Right renal pelvis (tissue), 4 donors: ENCODE measurements at regions not wholly inside any gene's neighbourhood (a gene's known extent, or its start where the extent isn't known, plus 50 kb on each side); places are given as distances from the start of the nearest gene placed in this dataset.
"Not testable (repeated sequence)": the region's sequence is repeated elsewhere in the genome, so short reads cannot be mapped to it uniquely, and the experiment has no call there.

Experiments
- DNase-seq, 4 donors: peaks; one replicate each; pipeline ENCODE4 v3.0.0-alpha.2; 2013; ENCODE audit warnings: low read depth in 4 of 4, low spot score in 3 of 4, missing footprints in 1 of 4

DNA sequence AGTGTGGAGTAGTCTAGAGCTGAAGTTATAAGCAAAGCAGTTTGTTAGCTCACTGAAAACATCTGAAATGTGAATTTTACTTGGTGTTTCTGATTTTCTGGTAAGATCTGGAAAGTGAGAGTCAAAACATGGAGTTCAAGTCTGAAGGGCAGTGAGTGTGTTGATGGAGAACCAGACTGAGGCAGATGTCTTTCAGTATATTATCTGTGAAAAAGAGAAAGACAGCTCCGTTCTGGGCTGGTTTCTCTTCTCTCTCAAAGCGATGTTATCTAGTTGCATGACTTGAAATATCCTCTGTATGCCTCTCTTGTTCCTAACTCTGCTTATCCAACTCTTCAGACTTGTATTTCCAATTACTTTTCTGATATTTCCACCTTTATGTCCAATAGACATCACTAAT is 381.9 kb upstream of the RGS6 start:
- no peak for DNase-seq

DNA sequence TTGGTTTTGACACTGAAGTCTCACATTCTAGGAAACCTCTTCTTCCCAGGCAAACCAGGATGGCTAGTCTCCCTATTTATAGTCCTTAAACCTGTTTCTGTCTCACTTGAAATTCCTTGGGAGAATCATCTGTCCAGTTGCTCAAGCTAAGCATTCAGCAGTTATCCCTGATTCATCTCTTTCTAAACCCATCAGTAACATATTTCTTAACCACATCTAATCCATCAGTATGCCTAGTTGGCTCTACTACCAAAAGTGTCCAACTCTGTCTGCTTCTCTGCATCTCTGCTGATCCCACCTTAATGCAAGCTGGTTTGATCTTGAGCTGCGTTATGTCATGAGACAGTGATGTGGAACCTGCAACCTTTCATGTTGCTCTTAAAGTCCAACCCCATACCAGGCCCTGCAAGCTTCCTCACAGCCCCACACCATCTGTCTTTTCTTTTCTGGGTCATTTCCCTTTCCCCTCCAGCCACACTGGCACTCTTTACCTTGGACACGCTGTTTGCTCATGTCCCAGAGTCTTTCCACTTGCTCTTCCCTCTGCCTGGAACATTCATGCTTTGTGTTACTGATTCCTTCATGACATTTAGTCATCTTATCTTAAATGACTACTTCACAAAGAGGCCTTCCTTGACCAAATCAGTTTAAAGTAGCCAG is 380.8 kb upstream of the RGS6 start:
- DNase-seq, result no peak

DNA sequence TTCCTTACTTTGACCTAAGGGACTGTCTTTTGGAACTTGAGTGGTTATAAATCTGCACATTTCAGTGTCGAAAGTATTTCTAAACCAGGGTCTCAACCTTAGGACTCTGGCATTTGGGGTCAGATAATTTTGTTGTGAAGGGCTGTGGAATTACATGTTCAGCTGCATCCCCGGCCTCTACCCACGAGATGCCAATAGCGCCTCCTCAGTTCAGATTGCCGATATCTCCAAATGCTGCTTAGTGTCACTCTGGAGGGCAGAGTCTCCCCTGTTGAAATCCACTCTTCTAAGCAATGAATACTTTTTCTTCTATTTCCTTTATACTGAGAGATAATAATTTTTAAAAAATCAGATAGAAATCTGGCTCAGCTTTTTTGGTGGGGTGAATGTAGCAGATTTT is 379.4 kb upstream of the RGS6 start:
- DNase-seq, result no peak

DNA sequence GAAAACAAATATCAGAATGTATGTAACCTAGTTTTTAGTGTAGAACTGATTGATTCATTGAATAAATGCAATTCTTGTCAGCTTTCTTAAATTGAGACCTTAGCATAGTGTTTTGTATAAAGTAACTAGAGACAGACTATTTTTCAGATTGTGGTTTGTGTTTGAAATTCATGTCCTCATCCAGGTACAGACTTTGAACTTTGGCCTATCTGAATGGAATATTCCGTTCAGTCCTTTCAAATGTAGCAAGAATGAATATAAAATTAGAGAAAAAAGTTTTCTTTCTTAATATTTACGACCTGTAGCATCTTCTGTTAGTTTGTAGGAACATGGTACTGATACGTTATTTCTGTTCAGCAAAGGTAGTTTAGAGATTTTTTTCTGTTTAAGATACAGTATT is 378.4 kb upstream of the RGS6 start:
- DNase-seq, result no peak

DNA sequence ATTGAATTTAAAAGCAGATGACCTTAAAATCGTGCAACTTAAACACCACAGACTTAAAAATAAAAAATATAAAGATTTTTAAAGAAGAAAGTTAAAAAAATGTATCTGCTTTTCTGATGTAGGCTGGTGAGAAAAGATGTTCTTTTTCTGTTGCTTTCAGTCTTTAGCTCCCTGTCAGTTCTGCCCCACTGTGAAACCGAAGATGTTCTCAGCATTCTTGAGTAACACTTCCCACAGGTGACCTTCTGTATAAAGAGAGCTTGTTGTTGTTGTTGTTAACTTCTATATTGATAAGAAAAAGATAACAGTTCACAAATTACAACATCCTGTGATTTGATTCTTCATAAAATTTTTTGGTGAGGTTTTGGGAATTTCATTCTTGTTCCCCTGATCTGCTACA is 377.9 kb upstream of the RGS6 start:
- no peak for DNase-seq

DNA sequence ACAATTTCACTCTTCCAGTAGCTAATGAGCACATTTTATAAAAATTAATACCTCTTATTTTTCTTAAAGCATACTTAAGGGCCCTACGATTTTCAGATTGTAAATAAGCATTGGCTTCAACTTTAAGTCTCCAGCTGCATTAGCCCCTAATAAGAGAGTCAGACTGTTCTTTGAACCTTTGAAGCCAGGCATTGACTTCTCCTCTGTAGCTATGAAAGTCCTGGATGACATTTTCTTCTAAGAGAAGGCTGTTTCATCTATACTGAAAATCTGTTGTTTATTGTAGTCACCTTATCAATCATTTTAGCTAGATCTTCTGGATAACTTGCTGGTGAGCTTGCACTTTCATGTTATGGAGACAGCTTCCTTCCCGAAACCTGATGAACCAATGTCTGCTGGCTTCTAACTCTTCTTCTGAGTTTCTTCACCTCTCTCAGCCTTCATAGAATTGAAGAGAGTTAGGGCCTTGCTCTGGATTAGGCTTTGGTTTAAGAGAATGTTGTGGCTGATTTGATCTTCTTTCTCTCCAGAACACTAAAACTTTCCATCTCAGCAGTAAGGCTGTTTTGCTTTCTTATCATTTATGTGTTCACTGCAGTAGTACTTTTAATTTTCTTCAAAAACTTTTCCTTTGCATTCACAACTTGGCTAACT is 377.1 kb upstream of the RGS6 start:
- DNase-seq, result no peak

DNA sequence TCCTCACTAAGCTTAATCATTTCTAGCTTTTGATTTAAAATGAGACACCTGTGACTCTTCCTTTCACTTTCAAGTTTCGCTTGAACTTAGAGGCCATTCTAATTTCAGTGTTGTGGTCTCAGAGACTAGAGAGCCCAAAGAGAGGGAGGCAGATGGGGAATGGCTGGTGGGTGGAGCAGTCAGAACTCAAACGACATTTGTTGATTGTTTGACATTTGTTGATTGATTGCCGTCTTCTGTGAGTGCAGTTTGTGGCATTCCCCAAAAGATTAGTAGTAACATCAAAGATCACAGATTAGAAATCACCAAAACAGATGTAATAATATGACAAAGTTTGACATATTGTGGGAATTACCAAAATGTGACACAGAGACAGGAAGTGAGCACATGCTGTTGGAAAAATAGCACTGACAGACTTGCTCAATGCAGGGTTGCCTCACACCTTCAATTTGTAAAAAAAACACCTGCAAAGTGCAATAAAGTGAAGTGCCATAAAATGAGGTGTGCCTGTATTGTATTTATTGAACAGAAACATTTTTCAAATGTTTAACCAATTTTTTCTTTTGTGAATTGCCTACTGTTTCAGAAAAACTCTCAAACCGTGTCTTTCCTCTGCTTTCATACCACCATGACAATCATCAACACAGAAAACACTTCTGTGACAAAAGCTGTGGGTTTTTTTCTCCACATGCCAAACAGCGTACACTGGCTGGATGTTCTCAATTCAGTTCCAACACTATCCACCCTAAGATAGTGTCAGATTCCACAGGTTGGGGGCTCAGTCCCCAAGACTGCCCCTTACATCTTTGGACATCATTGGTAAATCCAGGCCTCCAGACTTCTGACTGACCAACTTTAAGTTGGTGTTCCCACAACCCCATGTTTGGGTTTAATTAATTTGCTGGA is 376.3 kb upstream of the RGS6 start:
- no peak for DNase-seq

DNA sequence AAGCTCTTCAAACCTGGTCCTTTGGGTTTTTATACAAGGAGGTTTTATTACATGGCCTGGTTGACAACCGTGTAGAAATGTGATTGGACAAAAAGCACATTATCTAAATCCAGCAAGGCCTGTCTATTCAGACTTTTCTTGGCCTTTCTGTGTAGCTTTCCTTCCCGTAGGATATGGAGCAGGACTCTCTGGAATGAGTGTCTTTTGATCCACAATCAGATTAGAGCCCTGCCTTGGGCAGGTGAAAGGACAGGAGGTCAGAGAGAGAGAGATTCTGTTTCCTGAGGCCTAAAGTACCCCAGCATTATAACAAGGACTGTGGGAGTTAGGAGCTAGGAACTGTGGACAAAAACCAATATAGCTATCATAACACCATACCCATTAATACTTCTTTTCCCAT is 375.5 kb upstream of the RGS6 start:
- no peak for DNase-seq

DNA sequence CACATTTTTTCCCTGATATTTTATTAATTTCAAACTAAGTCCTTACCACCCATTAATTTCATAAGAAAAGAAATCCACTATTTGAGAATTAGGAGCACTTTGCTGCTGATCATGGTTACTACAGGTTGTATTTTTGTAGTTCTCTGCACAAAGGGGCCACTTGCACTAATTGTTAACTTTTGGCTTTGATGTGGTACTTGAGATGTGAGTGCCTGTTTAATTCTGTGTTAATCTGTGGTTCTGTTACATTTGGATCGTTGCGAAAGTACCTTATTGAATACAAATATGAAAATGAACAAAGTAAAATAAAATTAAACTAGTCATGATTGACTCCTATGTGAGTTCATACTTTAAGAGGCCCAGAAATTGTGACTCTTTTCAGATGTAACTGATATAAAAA is 374.9 kb upstream of the RGS6 start:
- DNase-seq, result no peak

DNA sequence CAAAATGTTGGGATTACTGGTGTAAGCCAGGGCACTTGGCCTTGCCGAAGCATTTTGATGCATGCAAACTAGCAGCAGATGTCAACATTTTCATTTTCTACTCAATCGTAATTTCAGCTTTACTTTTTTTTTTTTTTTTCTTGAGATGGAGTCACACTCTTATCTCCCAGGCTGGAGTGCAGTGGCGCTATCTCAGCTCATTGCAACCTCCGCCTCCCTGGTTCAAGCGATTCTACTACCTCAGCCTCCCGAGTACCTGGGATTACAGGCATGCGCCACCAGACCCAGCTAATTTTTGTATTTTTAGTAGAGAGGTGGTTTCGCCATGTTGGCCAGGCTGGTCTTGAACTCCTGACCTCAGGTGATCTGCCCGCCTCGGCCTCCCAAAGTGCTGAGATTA is 373.3 kb upstream of the RGS6 start:
- not testable (repeated sequence) for DNase-seq

DNA sequence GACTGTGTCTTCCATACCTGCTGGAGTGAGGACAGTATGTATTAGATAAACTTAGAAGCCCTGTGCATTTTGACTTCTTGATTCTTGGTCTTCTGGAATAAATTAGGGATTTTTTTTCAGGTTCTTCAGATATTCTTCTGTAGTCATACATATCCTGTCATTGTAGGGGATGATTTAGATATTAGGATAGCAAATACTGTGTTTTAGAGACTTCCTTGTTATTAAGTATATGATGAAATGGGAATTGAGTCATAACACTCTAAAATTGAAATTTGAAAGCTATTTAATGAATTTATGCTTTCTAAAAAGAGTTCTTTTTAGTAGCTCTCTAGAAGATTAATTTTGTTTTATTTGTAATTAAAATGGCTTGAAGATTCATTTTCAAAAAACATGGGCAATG is 371.5 kb upstream of the RGS6 start:
- DNase-seq, result no peak

DNA sequence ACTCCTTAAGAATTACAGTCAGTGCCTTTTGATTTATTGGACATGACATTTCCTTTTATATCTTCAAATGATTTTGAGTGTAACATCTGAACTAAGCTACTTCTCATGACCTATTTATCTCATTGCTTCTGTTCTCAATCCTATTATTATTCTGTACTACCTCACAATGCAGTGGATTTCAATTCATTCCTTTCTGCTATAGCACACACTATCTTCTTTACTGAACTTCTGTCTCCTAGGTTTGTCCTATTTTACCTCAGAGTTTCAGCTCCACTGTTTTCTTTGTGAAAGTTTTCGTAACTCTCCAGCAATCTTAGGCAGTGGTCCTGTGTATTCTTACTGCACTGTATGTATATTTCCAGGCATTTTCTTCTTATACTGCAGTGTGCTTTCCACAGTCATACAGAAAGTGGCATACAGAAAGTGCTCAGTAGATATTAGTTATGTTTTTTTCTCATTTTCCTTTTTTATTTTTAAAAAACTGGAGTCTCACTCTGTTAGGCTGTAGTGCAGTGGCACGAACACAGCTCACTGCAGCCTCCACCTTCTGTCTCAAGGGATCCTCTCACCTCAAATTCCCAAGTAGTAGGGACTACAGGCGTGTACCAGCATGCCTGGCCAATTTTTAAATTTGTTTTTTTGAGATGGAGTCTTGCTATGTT is 368.6 kb upstream of the RGS6 start:
- DNase-seq, result no peak

DNA sequence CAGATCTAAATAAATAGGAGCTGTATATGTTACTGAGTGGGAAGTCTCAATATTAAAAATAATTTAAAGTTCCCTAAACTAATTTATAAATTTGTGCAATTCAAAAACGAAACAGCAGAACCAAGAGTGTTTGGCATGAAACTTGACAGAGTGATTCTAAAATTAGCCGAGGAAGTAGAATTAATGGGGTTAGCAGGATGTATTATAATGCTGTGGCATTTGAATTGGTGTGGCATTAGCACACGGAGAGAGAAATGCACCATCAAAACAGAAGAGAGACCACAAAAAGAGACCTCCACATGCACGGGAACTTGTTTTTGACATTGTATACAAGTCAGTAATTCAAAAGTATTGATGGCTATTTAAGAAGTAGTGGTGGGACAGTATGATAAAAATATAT is 366.0 kb upstream of the RGS6 start:
- no peak for DNase-seq

DNA sequence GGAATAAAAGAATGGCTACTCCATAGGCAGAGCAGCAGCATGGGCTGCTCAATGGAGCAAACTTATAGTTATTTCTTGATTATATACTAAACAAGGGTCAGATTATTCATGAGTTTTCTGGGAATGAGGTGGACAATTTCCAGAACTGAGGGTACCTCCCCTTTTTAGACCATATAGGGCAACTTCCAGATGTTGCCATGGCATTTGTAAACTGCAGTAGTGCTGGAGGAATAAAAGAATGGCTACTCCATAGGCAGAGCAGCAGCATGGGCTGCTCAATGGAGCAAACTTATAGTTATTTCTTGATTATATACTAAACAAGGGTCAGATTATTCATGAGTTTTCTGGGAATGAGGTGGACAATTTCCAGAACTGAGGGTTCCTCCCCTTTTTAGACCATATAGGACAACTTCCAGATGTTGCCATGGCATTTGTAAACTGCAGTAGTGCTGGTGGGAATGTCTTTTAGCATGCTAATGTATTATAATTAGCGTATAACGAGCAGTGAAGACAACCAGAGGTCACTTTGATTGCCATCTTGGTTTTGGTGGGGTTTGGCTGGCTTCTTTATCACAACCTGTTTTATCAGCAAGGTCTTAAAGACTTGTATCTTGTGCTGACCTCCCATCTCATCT is 364.6 kb upstream of the RGS6 start:
- DNase-seq, result not testable (repeated sequence)

DNA sequence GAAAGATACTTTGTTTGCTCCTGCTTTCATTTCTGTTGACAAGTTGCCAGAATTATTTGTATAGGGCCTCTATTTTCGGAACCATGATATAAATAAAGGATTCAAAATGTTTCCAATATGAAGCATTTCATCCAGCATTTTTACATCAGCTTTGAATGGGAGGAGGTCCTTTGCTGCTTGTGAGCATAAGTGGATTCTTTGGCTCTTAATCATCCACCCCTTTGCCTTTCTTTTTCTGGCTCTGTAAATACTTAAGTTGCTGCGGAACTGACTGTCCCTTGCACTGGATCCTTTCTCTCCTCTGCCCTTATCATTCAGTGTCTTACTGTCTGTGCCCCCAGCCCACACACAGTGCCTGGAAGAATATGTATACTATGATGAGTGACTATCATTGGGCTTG is 357.3 kb upstream of the RGS6 start:
- no peak for DNase-seq

DNA sequence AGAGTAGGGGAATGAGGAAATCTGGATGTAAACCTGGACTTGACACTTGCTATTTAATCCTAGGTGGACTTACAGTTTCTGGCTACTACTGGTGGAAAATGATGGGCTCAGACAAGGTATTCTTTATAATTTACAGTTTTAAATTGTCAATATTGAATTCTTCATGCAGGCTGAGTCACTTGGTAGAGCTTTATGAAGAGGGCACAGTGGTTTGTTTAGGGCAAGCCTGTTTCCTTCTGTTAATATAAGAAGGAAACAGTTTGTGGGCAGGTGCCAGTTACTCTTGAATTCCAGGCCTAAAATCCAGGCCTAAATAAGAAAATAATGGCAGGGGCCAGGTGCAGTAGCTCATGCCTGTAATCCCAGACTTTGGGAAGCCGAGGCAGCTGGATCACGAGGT is 355.8 kb upstream of the RGS6 start:
- no peak for DNase-seq

DNA sequence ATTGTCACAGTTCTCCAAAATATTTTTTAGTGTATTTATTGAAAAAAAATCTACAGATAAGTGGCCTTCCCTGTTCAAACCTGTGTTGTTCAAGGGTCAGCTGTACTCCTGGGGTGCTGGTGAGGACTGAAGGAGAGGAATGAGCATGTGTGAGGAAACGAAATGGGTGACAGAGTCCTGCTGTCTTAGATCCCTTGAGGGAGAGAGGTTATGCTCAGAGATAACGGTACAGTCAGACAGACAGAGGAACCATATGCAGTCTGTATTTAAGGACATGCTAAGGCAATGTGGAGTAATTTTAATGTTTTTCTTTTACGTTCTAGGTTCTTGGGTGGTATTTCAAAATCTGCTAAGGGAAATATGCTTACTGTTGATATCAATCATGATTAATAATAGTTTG is 352.9 kb upstream of the RGS6 start:
- DNase-seq, result no peak

DNA sequence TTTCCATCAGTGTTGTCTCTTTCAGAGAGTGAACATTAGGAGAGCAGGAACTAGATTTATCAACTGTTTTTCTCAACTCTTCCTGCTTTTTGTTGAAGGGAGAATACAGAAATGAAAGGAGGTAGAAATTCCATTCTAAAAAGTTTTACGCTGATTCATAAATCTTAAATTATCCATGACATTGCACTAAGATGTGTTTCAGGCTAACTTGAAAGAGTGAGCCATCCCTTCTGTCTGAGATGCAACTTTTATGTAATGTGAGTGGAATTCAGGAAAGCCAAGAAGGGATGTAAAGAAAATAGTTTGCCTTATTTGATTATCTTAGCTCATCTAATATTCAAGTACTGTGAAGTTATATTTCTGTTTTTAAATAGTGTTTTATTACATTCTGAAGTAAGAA is 349.5 kb upstream of the RGS6 start:
- DNase-seq, result no peak

DNA sequence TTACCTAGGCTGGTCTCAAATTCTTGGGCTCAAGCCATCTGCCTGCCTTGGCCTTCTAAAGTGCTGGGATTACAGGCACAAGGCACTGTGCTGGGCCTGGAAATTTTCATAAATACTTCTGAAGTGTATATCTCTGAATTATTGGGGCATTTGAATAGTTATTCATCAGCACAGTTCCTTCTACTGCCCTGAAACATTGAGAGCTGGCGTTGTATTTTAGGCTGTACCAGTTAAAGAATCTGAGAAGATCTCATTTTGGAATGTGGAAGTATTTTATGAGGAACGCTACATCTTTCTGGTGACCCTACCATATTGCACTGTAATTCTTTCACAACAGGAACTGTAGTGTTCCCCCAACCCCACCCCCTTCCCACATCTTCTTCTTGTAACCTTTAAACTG is 349.0 kb upstream of the RGS6 start:
- no peak for DNase-seq

DNA sequence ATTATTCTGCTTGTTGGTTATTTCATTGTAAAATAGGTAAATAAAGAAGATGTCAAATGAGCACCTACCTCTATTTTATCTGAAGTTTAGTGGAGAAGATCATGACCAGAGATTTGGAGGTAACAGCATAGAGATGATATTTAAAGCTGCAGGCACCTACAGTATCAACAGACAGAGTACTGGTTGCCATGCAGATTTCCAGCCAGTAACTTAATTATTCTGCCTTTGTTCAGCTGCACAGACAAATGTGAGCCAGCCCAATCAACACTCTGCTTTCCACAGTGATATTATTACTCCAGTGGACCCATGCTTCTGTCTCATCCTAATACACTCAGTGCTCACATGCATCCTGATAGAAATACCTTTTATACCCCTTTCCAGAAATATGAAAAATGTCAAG is 348.5 kb upstream of the RGS6 start:
- DNase-seq, result no peak

DNA sequence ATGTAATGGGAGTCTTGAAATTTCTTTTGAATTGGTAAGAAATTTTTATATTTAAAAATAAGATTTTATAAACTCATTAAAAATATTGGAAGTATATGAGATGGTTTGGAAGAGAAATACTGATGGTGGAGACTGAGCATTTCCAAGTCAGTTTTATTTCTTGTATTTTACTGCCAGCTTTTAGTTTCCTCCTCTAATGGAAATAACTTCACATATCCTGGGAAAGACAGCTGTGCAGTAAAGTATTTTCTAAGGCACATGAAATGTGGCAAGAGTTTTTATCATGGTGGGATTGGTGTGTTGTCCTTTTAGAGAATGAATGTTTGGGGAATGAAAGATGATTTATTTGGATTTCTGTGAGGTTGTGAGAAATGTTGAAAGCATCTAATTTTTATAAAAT is 346.9 kb upstream of the RGS6 start:
- no peak for DNase-seq
